ENCODE measurements at regions not wholly inside any gene's neighbourhood (a gene's known extent, or its start where the extent isn't known, plus 50 kb on each side); places are given as distances from the start of the nearest gene placed in this dataset.

GRCh38 chr3:30075514-30075913 is 530.9 kb upstream of the TGFBR2 start:
- no peak overlapping the region for H2AFZ ChIP-seq (ENCODE audit: low read length)
- no peak overlapping the region for H3K9ac ChIP-seq (ENCODE audit: low read depth, low read length, poor library complexity, severe bottlenecking)
- H3K4me3 ChIP-seq (ENCODE audit: low read length, poor library complexity, severe bottlenecking) = no peak overlapping the region
- H3K9me3 ChIP-seq (ENCODE audit: insufficient read depth, low read depth, low read length) = no peaks in the 10 kb centered on the region
- H3K9me2 ChIP-seq (replicated peaks; ENCODE audit: low read depth, low read length) = no peaks in the 10 kb centered on the region
- H4K20me1 ChIP-seq (ENCODE audit: insufficient read depth, low read length, poor library complexity, severe bottlenecking) = no peaks in the 10 kb centered on the region
- no peaks in the 10 kb centered on the region for H3K27me3 ChIP-seq (ENCODE audit: insufficient read depth, low read length, poor library complexity, severe bottlenecking)
- no peaks in the 10 kb centered on the region for H3K36me3 ChIP-seq (ENCODE audit: insufficient read depth, low read length)
- H3K4me1 ChIP-seq (ENCODE audit: insufficient read depth, low read length, poor library complexity, severe bottlenecking) = no peaks in the 10 kb centered on the region
- no peak for TF ChIP-seq EZH2phosphoT487 (IDR thresholded peaks at IDR 0.05; ENCODE audit: borderline replicate concordance)
- no peak for TF ChIP-seq CTCF (conservative IDR thresholded peaks at IDR 0.05; ENCODE audit: low read length)
- no peak overlapping the region for H3K4me2 ChIP-seq (ENCODE audit: low read depth, low read length, poor library complexity, severe bottlenecking)
- no peaks in the 10 kb centered on the region for H3F3A ChIP-seq (ENCODE audit: low read depth)
- no peaks in the 10 kb centered on the region for H3K79me2 ChIP-seq (ENCODE audit: insufficient read depth, low read length)

GRCh38 chr3:30076899-30077298 is 529.5 kb upstream of the TGFBR2 start:
- Histone ChIP-seq H3K4me3 (ENCODE audit: low read length, poor library complexity, severe bottlenecking) (no peak overlapping the region), H3K4me1 (ENCODE audit: insufficient read depth, low read length, poor library complexity, severe bottlenecking) (no peaks in the 10 kb centered on the region), H3K9ac (ENCODE audit: low read depth, low read length, poor library complexity, severe bottlenecking) (no peak overlapping the region), H3K79me2 (ENCODE audit: insufficient read depth, low read length) (no peaks in the 10 kb centered on the region), H3K9me2 (replicated peaks; ENCODE audit: low read depth, low read length) (no peaks in the 10 kb centered on the region), H3F3A (ENCODE audit: low read depth) (no peaks in the 10 kb centered on the region), H2AFZ (ENCODE audit: low read length) (no peak overlapping the region), H3K36me3 (ENCODE audit: insufficient read depth, low read length) (no peaks in the 10 kb centered on the region), H3K27me3 (ENCODE audit: insufficient read depth, low read length, poor library complexity, severe bottlenecking) (no peaks in the 10 kb centered on the region), H3K4me2 (ENCODE audit: low read depth, low read length, poor library complexity, severe bottlenecking) (no peak overlapping the region), H4K20me1 (ENCODE audit: insufficient read depth, low read length, poor library complexity, severe bottlenecking) (no peaks in the 10 kb centered on the region), H3K9me3 (ENCODE audit: insufficient read depth, low read depth, low read length) (no peaks in the 10 kb centered on the region)
- no peak for TF ChIP-seq EZH2phosphoT487 (IDR thresholded peaks at IDR 0.05; ENCODE audit: borderline replicate concordance)
- no peak for TF ChIP-seq CTCF (conservative IDR thresholded peaks at IDR 0.05; ENCODE audit: low read length)

- H3F3A ChIP-seq (ENCODE audit: low read depth) = no peaks in the 10 kb centered on the region
- no peak overlapping the region for H2AFZ ChIP-seq (ENCODE audit: low read length)
- TF ChIP-seq EZH2phosphoT487 (IDR thresholded peaks at IDR 0.05; ENCODE audit: borderline replicate concordance) (no peak), CTCF (conservative IDR thresholded peaks at IDR 0.05; ENCODE audit: low read length) (no peak)
These were observed 528.7 kb upstream of the TGFBR2 start for GRCh38 chr3:30077746-30078145.

More at GRCh38 chr3:30077746-30078145, 528.7 kb upstream of the TGFBR2 start:
- Histone ChIP-seq H3K4me2 (ENCODE audit: low read depth, low read length, poor library complexity, severe bottlenecking) (no peak overlapping the region), H3K9ac (ENCODE audit: low read depth, low read length, poor library complexity, severe bottlenecking) (no peak overlapping the region), H3K36me3 (ENCODE audit: insufficient read depth, low read length) (no peaks in the 10 kb centered on the region), H3K4me3 (ENCODE audit: low read length, poor library complexity, severe bottlenecking) (no peak overlapping the region), H3K79me2 (ENCODE audit: insufficient read depth, low read length) (no peaks in the 10 kb centered on the region), H4K20me1 (ENCODE audit: insufficient read depth, low read length, poor library complexity, severe bottlenecking) (no peaks in the 10 kb centered on the region), H3K27me3 (ENCODE audit: insufficient read depth, low read length, poor library complexity, severe bottlenecking) (no peaks in the 10 kb centered on the region), H3K9me3 (ENCODE audit: insufficient read depth, low read depth, low read length) (no peaks in the 10 kb centered on the region), H3K9me2 (replicated peaks; ENCODE audit: low read depth, low read length) (no peaks in the 10 kb centered on the region), H3K4me1 (ENCODE audit: insufficient read depth, low read length, poor library complexity, severe bottlenecking) (no peaks in the 10 kb centered on the region)
